ENCODE measurements at regions not wholly inside any gene's neighbourhood (a gene's known extent, or its start where the extent isn't known, plus 50 kb on each side); places are given as distances from the start of the nearest gene placed in this dataset.
A peak's percentile ranks its signal among the peaks of the same experiment; 100 is the strongest.

GRCh38 chr1:235925016-235925415 lies 58.3 kb upstream of the LYST start:
- no peak for DNase-seq

- peak; percentile 36 for DNase-seq
These were observed 56.8 kb upstream of the LYST start for GRCh38 chr1:235923466-235924021.

GRCh38 chr1:235920596-235921375 lies 54.1 kb upstream of the LYST start:
- no peak for DNase-seq

GRCh38 chr1:235919833-235920441 lies 53.2 kb upstream of the LYST start:
- no peak for DNase-seq

- no peak for DNase-seq
These were observed 52.6 kb upstream of the LYST start for GRCh38 chr1:235919127-235919832.

GRCh38 chr1:235918465-235918864 lies 51.8 kb upstream of the LYST start:
- DNase-seq, result no peak

GRCh38 chr1:235918032-235918431 lies 51.3 kb upstream of the LYST start:
- no peak for DNase-seq

- peak; percentile 69 for DNase-seq
These were observed 50.6 kb upstream of the LYST start for GRCh38 chr1:235917267-235917811.
